IgD-negative memory B cell (primary cell): ENCODE measurements at regions not wholly inside any gene's neighbourhood (a gene's known extent, or its start where the extent isn't known, plus 50 kb on each side); places are given as distances from the start of the nearest gene placed in this dataset.

Source experiments
- H3K27ac Mint-ChIP-seq, 3 donors: one replicate each; pipeline ENCODE4 v1.8.0; 2020 to 2022; ENCODE audit warnings: mild to moderate bottlenecking in 3 of 3, mixed read lengths in 3 of 3, moderate library complexity in 1 of 3
- H3K27me3 Mint-ChIP-seq: one replicate; pipeline ENCODE4 v1.8.0; 2021; ENCODE audit warnings: mixed read lengths
- H3K36me3 Mint-ChIP-seq: one replicate; pipeline ENCODE4 v1.8.0; 2020; ENCODE audit warnings: mild to moderate bottlenecking, mixed read lengths
- H3K4me1 Mint-ChIP-seq, 3 donors: one replicate each; pipeline ENCODE4 v1.8.0; 2020 to 2022; ENCODE audit warnings: mixed read lengths in 3 of 3, mild to moderate bottlenecking in 1 of 3
- H3K4me3 Mint-ChIP-seq, 4 donors: one replicate each; pipeline ENCODE4 v1.8.0; 2020 to 2022; ENCODE audit warnings: mild to moderate bottlenecking in 4 of 4, mixed read lengths in 4 of 4, moderate library complexity in 3 of 4
- H3K9me3 Mint-ChIP-seq, 3 donors: one replicate each; pipeline ENCODE4 v1.8.0; 2020 to 2021; ENCODE audit warnings: mixed read lengths in 3 of 3, mild to moderate bottlenecking in 1 of 3

DNA sequence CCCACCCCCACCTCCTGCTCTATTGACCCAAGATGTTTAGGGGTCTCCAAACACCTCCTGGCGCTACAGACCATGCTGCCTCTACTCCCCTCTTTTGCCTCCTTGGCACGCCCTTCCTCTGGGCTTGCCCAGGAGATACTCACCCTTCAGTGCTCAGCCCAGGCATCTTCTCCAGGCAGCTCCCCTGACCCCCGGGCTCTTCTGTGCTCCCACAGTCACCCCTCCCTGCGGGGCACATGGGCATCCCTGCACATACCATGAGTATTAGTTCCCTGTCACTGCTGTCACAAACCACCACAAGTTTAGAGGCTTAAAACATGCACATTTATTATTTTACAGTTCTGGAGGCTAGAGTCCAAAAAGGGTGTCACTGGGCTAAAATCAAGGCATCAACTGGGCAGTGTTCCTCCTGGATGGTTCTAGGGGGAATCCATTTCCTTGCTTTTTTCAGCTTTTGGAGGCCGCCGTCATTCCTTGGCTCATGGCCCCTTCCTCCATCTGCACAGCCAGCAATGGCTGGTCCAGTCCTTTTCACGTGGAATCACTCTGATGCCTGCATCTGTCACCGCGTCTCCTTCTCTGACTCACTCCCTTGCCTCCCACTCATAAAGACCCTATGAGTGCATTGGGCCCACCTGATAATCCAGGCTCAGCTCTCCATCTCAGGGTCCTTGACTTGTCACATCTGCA is 230.4 kb upstream of the COPS8 start:
- peaks cover 0 to 3% (median 0%) of the 10 kb centered on the region in 3 donors for H3K4me1 Mint-ChIP-seq
- H3K9me3 Mint-ChIP-seq = peaks cover 0 to 6% (median 1%) of the 10 kb centered on the region in 3 donors
- no peaks in the 10 kb centered on the region for H3K36me3 Mint-ChIP-seq
- H3K4me3 Mint-ChIP-seq = no peak overlapping the region
- no peak overlapping the region for H3K27ac Mint-ChIP-seq
- peaks cover 1% of the 10 kb centered on the region for H3K27me3 Mint-ChIP-seq

DNA sequence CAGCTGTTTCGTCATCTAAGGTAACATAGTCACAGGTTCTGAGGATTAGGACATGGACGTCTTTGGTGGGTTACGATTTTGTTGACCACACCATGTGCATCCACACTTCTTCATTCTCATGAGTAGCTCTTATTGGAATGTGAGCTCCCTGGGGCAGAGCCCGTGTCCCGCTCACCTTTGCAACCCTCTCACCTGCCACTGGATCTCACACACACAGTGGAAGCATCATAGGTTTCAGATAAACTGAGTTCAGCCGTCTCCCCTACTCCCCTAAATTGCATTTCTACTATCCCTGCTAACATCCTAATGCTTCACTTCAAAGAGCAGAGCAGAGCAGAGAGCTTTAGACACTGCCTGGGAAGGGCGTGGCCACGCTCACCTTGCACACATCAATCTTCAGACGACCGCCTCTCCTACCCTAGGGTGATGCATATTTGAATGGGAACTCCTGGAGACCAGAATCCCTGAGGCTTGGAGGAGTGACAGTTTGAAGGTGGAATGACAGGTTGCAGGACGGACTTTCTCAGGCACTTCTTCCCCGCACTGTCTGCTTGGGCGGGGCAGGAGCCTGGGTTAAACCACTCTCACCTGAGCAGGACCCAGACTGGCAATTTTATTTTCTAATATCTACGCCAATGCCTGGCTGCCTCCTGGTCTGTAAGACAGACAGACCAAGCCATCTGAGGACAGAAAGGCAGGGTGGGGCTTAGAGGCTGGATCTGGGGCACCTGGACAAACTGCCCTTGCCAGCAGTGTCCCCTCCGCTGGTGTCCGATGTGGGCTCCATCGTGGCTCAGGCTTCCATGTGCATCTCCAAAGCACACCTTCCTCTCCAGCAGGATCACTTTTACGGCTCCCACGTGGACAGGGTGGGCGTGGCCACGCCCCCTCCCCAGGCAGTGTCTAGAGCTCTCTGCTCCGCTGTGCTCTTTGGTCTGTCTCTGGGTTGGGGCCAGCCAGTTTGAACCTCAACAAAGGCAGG is 229.5 kb upstream of the COPS8 start:
- Mint-ChIP-seq H3K4me3 (no peak overlapping the region), H3K27ac (no peak overlapping the region)

DNA sequence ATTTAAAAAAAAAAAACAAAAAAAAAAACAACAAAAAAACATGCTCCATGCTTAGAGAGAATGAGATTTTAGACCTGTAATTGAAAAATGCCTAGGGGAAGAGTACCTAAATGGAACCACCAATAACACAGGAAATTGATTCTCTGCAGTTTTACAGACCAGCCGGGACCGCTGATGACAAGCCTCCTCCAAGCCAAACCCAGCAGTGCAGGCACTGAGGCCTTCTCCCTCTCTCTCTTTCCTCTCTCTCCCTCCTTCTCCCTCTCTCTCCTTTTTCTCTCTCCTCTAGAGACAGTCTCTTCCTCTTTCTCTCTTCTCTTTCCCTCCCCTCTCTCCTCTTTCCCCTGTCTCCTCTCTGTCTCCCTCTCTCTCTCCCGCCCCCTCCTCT is 228.8 kb upstream of the COPS8 start:
- Mint-ChIP-seq H3K36me3 (no peaks in the 10 kb centered on the region), H3K27ac (no peak overlapping the region), H3K9me3 (peaks cover 0 to 6% (median 1%) of the 10 kb centered on the region in 3 donors), H3K4me3 (no peak overlapping the region), H3K4me1 (peaks cover 0 to 3% (median 0%) of the 10 kb centered on the region in 3 donors), H3K27me3 (peaks cover 1% of the 10 kb centered on the region)

More for the DNA sequence above, 229.5 kb upstream of the COPS8 start:
- H3K36me3 Mint-ChIP-seq = no peaks in the 10 kb centered on the region
- H3K9me3 Mint-ChIP-seq = peaks cover 0 to 6% (median 1%) of the 10 kb centered on the region in 3 donors
- H3K27me3 Mint-ChIP-seq = peaks cover 1% of the 10 kb centered on the region
- peaks cover 0 to 3% (median 0%) of the 10 kb centered on the region in 3 donors for H3K4me1 Mint-ChIP-seq

DNA sequence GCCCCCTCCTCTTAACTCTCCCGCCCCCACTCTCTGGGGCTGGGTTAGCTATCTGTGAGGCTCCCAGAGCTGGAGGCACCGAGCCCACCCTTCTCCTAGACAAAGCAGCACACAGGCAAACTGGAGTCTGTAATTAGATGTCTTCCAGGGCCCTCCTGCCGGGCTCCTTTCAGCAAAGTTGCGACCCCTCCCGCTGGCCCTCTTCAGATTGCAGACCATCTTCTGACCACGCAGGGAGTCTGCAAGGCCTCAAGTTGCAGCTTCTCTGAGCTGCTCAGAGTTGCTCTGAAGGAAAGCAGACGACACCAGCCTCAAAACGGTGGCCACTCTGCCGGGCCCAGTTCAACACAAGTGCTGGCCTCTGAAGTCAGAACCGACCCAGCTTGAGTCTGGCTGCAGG is 228.4 kb upstream of the COPS8 start:
- Mint-ChIP-seq H3K27ac (no peak overlapping the region), H3K4me3 (peak overlapping the region in 1 of 4 donors; percentile 52), H3K36me3 (no peaks in the 10 kb centered on the region), H3K9me3 (peaks cover 0 to 6% (median 1%) of the 10 kb centered on the region in 3 donors), H3K4me1 (peaks cover 0 to 2% (median 0%) of the 10 kb centered on the region in 3 donors), H3K27me3 (peaks cover 1% of the 10 kb centered on the region)

DNA sequence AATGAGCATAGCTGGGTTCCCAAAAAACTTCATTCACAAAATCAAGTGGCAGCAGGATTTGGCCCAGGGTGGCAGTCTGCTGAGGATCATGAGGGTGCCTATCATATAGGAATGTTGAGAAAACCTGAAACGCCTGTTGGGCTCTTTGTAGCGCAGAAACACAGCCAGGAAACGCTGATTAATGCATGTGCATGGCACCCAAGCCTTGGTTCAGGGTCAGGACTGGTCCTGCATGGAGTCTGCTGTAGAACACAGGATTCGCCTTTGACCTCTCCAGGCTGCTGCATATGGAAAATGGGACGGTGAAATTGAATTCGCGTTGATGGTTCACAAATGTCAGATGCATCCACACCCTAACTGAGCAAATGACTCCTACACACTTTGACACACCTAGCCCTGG is 227.9 kb upstream of the COPS8 start:
- no peak overlapping the region for H3K27ac Mint-ChIP-seq
- H3K27me3 Mint-ChIP-seq = peaks cover 1% of the 10 kb centered on the region
- H3K4me1 Mint-ChIP-seq = peaks cover 0 to 2% (median 0%) of the 10 kb centered on the region in 3 donors
- H3K36me3 Mint-ChIP-seq = no peaks in the 10 kb centered on the region
- H3K4me3 Mint-ChIP-seq = no peak overlapping the region
- H3K9me3 Mint-ChIP-seq = peaks cover 0 to 6% (median 1%) of the 10 kb centered on the region in 3 donors

DNA sequence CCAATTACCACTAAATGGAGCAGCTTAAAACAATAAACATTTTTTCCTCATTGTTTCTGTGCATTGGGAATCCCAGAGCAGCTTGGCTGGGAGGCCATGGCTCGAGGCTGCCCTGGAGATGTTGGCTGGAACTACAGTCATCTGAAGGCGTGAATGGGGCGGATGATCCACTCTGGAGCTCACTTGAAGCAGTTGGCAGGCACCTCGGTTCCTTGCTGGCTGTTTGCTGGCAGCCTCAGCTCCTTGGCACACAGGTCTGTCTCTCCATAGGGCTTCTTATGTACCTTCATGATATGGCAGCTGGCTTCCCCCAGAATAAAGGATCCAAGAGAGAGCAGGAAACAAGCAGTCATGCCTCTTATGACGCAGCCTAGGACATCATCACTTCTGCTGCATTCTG is 227.0 kb upstream of the COPS8 start:
- no peak overlapping the region for H3K27ac Mint-ChIP-seq
- peaks cover 1% of the 10 kb centered on the region for H3K27me3 Mint-ChIP-seq
- peaks cover 0 to 6% (median 1%) of the 10 kb centered on the region in 3 donors for H3K9me3 Mint-ChIP-seq
- peaks cover 0 to 2% (median 2%) of the 10 kb centered on the region in 3 donors for H3K4me1 Mint-ChIP-seq
- H3K36me3 Mint-ChIP-seq = no peaks in the 10 kb centered on the region
- H3K4me3 Mint-ChIP-seq = no peak overlapping the region

DNA sequence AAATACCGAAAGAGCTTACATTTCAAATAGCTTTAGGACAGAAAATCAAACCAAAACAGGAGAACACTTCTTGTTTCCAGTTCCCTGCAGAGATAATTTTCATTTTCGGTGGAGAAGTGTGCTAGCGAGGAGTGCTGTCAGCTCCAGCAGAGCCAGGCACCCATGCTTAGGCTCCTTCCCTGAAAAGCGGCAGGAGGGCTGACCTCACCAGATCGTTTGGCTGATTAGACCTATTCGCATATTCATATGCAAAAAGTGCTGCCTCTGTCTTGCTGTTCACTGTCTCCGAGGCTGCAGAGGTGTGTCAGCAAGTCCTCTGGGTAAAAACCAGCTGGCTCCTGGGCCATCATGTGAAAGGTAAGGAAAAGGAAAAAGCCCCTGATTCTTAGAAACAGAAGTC is 225.8 kb upstream of the COPS8 start:
- no peaks in the 10 kb centered on the region for H3K36me3 Mint-ChIP-seq
- no peak overlapping the region for H3K27ac Mint-ChIP-seq
- peaks cover 1 to 6% (median 2%) of the 10 kb centered on the region in 3 donors for H3K9me3 Mint-ChIP-seq
- H3K4me3 Mint-ChIP-seq = no peak overlapping the region
- H3K4me1 Mint-ChIP-seq = peaks cover 0 to 2% (median 2%) of the 10 kb centered on the region in 3 donors
- peaks cover 1% of the 10 kb centered on the region for H3K27me3 Mint-ChIP-seq

DNA sequence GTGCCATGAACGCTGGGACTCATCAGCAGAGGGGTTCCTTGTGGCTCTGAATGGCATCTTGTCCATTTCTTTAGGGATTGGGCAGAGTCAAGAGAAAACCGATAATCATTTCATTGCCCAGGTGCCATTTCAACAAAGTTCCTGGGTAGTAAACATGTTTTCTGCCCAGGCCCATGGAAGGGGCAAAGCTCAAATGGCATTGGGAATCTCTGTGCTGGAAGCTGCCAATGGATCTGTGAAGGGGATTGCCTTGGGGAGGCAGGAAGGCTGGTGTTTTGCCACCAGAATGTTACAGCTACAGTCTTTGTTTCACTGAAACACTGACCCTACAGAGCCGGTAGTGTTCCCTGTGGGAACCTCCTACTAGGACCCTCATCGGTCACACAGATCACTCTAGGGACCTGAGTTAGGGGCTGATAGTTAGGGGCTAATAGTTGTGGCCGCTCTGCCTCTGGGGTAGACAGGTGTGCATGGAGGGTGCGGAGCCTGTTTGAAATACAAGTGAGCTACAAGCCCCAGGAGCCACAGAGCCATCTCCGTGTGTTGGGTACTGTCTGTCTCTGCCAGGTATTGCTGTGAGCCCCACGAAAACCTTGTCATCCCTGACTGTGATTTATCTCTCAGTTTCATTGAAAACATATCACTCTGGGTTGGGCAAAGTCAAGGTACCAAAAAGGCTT is 224.4 kb upstream of the COPS8 start:
- Mint-ChIP-seq H3K27ac (no peak overlapping the region), H3K4me1 (peaks cover 0 to 2% (median 2%) of the 10 kb centered on the region in 3 donors), H3K9me3 (peaks cover 3 to 6% (median 5%) of the 10 kb centered on the region in 3 donors), H3K27me3 (peaks cover 1% of the 10 kb centered on the region), H3K36me3 (no peaks in the 10 kb centered on the region), H3K4me3 (no peak overlapping the region)

DNA sequence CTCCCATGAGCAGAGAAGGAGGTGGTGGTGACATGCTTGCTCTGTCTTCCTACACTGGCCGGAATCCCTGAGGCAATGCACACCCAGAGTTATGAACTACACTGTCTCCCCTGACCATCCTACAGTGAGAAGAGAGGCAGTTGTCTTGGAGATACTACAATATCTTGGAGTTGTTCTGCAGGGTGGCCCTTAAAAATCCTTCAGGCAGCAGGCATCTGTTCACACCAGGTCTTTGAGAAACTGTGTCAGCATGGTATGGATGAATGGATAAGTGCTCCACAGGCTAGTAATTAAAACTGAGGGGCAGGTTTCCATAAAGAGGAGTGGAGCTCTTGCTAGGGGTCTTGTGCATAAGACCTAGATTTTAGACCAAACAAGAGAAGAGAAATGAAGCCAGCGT is 223.7 kb upstream of the COPS8 start:
- Mint-ChIP-seq H3K27ac (peak overlapping the region in 1 of 3 donors; percentile 12), H3K9me3 (peaks cover 3 to 7% (median 5%) of the 10 kb centered on the region in 3 donors), H3K27me3 (peaks cover 1% of the 10 kb centered on the region), H3K36me3 (no peaks in the 10 kb centered on the region), H3K4me1 (peaks cover 0 to 2% (median under 1%) of the 10 kb centered on the region in 3 donors), H3K4me3 (no peak overlapping the region)

DNA sequence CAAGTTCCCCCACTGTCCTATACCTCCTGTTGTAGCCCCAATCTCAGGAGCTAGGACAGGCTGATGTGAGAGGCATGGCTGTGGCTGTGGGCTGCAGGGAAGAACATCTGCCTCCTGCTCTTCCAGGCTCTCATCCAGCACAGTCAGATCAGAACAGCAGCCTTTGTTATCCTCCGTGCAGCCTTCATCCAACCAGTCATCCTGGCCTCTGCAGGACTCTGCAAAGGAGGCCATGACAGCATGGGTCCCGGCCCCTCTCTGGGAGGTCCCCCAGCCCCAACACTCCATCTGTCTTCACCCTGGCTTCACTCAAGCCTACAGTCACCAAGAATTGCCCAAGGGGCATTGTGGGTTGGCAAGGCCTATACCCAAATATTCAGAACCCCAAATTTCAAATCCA is 223.2 kb upstream of the COPS8 start:
- H3K36me3 Mint-ChIP-seq = no peaks in the 10 kb centered on the region

DNA sequence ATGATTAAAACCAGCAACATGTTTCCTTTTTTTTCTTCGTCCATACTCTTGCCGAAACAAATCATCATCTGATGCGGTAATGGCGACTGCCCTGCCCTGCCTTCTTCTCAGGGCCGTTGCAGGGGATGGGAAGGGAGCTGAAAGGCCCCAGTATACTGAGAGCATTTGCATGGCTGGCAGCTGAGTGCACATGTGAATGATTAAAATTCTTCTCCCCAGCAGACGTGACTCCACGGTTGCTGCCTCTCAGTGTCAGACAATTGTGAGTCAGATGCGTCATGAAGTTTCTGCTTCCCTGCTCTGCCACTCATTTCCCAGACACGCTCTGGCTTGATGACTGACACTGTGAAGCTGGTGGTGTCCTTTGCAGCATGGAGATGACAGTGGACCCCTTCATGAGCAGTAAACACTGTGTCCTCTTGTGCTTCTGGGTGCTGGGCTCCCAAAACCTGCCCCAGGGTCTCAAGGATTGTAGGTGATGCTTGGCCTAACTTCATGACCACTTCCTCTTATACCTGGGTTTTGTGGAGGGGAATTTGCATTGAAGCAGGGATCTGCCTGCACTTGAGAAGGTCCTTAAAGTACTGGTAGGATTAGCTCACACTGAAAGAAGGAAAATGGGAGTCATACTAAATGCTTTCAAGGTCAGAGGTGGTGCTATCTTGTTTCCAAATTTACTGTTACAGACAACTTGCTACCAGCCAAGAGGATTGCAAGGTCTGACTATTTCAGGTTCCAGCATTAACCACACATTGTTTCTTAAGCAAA is 222.5 kb upstream of the COPS8 start:
- H3K4me3 Mint-ChIP-seq = no peak overlapping the region

More for the DNA sequence above, 223.2 kb upstream of the COPS8 start:
- Mint-ChIP-seq H3K9me3 (peaks cover 3 to 11% (median 5%) of the 10 kb centered on the region in 3 donors), H3K4me3 (no peak overlapping the region), H3K27me3 (peaks cover 1% of the 10 kb centered on the region), H3K4me1 (peaks cover 0 to 2% (median 0%) of the 10 kb centered on the region in 3 donors), H3K27ac (no peak overlapping the region)

DNA sequence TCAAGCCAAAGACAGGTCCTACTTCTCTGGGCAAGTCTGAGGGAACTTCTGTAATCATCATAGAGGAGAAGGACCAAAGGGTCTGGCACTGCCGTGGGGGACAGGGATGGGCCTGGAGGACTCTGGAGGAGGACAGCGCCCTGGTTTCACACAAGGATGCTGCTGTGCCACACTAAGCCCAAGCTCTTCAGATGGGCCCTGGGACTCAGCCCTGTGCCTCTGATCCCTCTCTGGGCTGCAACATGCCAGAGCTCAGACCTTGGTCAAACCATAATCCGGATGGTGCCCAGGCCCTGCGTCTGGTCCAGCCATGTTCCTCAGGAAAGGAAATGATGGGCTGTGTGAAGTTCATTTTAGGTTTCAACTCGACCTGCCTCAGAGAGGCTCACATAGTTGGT is 222.0 kb upstream of the COPS8 start:
- Mint-ChIP-seq H3K36me3 (no peaks in the 10 kb centered on the region), H3K9me3 (peaks cover 3 to 11% (median 5%) of the 10 kb centered on the region in 3 donors), H3K4me3 (no peak overlapping the region), H3K27me3 (peaks cover 1% of the 10 kb centered on the region), H3K27ac (no peak overlapping the region), H3K4me1 (peaks cover 0 to 2% (median 0%) of the 10 kb centered on the region in 3 donors)

More for the DNA sequence above, 222.5 kb upstream of the COPS8 start:
- peaks cover 0 to 2% (median 0%) of the 10 kb centered on the region in 3 donors for H3K4me1 Mint-ChIP-seq
- no peak overlapping the region for H3K27ac Mint-ChIP-seq
- peaks cover 3 to 11% (median 5%) of the 10 kb centered on the region in 3 donors for H3K9me3 Mint-ChIP-seq
- peaks cover 1% of the 10 kb centered on the region for H3K27me3 Mint-ChIP-seq
- H3K36me3 Mint-ChIP-seq = no peaks in the 10 kb centered on the region

DNA sequence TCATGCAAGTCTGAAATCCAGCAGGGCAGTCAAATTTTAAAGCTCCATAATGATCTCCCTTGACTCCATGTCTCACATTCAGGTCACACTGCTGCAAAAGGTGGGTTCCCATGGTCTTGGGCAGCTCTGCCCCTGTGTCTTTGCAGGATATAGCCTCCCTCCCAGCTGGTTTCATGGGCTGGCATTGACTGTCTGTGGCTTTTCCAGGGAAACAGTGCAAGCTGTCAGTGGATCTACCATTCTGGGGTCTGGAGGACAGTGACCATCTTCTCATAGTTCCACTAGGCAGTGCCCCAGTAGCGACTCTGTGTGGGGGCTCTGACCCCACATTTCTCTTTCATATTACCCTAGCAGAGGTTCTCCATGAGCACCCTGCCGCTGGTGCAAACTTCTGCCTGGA is 220.6 kb upstream of the COPS8 start:
- Mint-ChIP-seq H3K9me3 (peaks cover 3 to 11% (median 5%) of the 10 kb centered on the region in 3 donors), H3K4me3 (no peak overlapping the region), H3K27me3 (no peaks in the 10 kb centered on the region), H3K36me3 (no peaks in the 10 kb centered on the region), H3K4me1 (peaks cover 0 to 2% (median 0%) of the 10 kb centered on the region in 3 donors), H3K27ac (no peak overlapping the region)
